ENCODE measurements at regions not wholly inside any gene's neighbourhood (a gene's known extent, or its start where the extent isn't known, plus 50 kb on each side); places are given as distances from the start of the nearest gene placed in this dataset.
"Not testable (repeated sequence)": the region's sequence is repeated elsewhere in the genome, so short reads cannot be mapped to it uniquely, and the experiment has no call there.

DNA sequence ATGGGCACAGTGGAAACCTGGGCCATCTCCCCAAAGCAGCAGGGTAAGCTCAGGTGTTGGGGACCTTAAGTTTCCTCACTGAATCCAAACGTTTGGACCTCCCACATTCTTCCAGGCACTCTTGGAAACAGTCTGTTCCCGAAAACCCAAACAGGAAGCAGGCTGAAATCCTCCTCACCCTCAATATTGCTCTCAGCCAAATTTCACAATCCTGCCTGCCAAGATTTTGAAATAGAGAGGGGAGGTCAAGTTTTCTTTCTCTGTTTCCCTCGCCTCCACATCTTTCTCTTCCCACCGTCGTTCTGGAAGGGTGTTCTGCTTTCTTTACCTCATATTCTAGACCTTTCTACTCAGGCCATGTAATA is 392.0 kb upstream of the SASH1 start:
- Histone ChIP-seq H3K4me1 (peaks cover 0 to 23% (median 16%) of the 10 kb centered on the region in 3 donors), H3K9me3 (no peaks in the 10 kb centered on the region), H3K27ac (peak overlapping the region in 2 of 4 donors; percentile 3 to 50), H3K36me3 (no peaks in the 10 kb centered on the region), H3K4me3 (no peak overlapping the region), H3K27me3 (no peaks in the 10 kb centered on the region)
- intact Hi-C loops (cut with DNase I), result no loop called here
- TF ChIP-seq POLR2A (IDR thresholded peaks at IDR 0.05), result no peak
- TF ChIP-seq, protein P1, sequence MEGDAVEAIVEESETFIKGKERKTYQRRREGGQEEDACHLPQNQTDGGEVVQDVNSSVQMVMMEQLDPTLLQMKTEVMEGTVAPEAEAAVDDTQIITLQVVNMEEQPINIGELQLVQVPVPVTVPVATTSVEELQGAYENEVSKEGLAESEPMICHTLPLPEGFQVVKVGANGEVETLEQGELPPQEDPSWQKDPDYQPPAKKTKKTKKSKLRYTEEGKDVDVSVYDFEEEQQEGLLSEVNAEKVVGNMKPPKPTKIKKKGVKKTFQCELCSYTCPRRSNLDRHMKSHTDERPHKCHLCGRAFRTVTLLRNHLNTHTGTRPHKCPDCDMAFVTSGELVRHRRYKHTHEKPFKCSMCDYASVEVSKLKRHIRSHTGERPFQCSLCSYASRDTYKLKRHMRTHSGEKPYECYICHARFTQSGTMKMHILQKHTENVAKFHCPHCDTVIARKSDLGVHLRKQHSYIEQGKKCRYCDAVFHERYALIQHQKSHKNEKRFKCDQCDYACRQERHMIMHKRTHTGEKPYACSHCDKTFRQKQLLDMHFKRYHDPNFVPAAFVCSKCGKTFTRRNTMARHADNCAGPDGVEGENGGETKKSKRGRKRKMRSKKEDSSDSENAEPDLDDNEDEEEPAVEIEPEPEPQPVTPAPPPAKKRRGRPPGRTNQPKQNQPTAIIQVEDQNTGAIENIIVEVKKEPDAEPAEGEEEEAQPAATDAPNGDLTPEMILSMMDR (IDR thresholded peaks at IDR 0.05), result no peak
- no peak for DNase-seq
- WGBS, 2 donors, result 22 to 26% methylated on average over 5 of the region's 5 CpGs

DNA sequence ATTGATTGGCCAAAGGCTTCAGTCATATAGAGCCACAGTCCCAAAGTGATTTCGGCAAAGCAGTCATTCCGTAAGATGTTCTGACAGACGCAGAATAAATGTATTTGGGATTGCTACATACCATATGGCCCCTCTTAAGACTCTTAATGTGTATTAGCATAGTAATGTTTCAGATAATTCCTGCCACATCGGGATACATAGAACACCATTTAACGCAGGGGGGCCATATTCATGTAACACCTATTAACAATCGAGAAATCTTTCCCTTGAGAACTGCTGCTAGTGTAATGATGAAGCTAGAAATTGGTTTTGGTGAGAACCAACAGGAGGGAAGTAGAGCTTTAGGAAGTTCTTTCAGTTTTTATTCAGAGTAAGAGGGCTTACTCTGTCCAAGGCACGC is 390.9 kb upstream of the SASH1 start:
- TF ChIP-seq, protein P1 (IDR thresholded peaks at IDR 0.05), result no peak
- no peak for TF ChIP-seq POLR2A (IDR thresholded peaks at IDR 0.05)
- no peaks in the 10 kb centered on the region for H3K27me3 ChIP-seq
- H3K4me3 ChIP-seq, result no peak overlapping the region
- H3K27ac ChIP-seq, result no peak overlapping the region
- intact Hi-C loops (cut with DNase I), result no loop called here
- DNase-seq, result no peak
- no peaks in the 10 kb centered on the region for H3K9me3 ChIP-seq
- WGBS, 2 donors, result 95 to 96% methylated on average over 7 of the region's 7 CpGs
- H3K36me3 ChIP-seq, result no peaks in the 10 kb centered on the region
- peaks cover 0 to 23% (median 16%) of the 10 kb centered on the region in 3 donors for H3K4me1 ChIP-seq

DNA sequence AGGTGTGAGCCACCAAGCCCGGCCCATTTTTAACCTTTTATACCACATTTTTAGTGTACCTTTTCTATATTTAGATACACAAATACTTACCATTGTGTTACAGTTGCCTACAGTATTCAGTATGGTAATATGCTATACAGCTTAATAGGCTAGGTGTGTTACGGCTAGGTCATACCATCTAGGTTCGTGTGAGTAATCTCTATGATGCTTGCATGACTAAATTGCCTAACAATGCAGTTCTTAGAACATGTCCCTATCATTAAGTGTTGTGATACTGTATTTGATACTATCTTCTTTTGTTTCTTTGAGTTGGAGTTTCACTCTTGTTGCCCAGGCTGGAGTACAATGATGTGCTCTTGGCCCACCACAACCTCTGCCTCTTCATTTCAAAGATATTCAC is 387.7 kb upstream of the SASH1 start:
- no peaks in the 10 kb centered on the region for H3K9me3 ChIP-seq
- no peaks in the 10 kb centered on the region for H3K27me3 ChIP-seq
- peaks cover 7 to 19% (median 10%) of the 10 kb centered on the region in 3 donors for H3K4me1 ChIP-seq
- H3K36me3 ChIP-seq, result no peaks in the 10 kb centered on the region
- H3K4me3 ChIP-seq, result no peak overlapping the region
- TF ChIP-seq, protein P1 (IDR thresholded peaks at IDR 0.05), result no peak
- no peak for TF ChIP-seq POLR2A (IDR thresholded peaks at IDR 0.05)
- 68 to 74% methylated on average over 3 of the region's 3 CpGs for WGBS, 2 donors
- no peak overlapping the region for H3K27ac ChIP-seq
- DNase-seq, result no peak
- intact Hi-C loops (cut with DNase I), result no loop called here

DNA sequence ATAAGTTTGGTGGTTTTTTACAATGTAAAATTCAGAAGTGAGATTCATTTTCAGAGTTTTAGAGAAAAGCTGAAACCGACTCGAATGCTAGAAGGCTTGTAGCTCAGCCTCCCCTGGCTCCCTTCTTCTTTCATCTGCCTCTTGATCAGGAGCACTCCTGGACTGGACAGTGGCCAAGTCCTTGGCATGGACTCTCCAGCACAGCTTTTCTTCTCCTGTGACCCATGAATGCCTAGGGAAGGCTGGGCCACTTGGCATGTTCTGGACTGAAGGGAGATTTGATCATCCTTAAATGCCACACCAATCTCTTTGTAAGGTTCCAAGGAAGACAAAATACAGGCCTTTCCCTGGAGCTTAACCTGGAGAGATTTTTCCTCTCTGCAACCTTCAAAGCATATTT is 384.0 kb upstream of the SASH1 start:
- Histone ChIP-seq H3K27me3 (no peaks in the 10 kb centered on the region), H3K4me1 (peaks cover 0 to 14% (median 7%) of the 10 kb centered on the region in 3 donors), H3K36me3 (no peaks in the 10 kb centered on the region), H3K27ac (no peak overlapping the region), H3K9me3 (no peaks in the 10 kb centered on the region), H3K4me3 (no peak overlapping the region)
- 50 to 52% methylated on average over 2 of the region's 2 CpGs for WGBS, 2 donors
- intact Hi-C loops (cut with DNase I), result no loop called here
- TF ChIP-seq POLR2A (IDR thresholded peaks at IDR 0.05), result no peak
- TF ChIP-seq, protein P1 (IDR thresholded peaks at IDR 0.05), result no peak
- DNase-seq, result no peak

DNA sequence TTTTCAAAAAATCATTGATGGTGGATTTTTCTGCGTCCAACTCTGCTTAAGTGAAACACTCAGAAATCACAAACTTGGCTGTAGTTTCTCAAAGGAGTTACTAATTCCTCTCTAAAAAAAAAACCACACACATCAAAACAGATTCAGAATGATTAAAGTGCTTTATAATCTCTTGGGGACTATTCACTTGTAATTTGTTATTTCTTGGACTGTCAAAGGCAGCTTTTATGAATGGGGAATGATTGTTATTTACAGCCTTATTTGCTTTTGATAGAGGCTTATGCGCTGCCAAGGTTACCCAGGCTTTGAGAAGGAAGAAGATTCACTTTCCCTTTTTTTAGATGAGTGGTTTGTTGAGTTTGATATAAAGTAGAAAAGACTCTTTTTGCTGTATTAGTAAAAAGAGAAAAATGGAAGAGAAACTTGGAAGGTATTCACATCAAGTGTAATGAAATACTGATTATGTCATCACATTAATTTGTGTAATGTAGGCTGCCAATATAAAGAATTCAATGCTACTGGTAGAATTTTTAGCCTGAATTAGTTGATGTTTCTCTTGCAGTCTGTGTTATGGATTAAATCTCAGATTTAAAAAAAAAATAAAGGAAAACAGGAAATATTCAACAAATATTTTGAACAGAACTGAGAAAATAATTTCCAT is 381.0 kb upstream of the SASH1 start:
- H3K9me3 ChIP-seq, result no peaks in the 10 kb centered on the region
- no peak overlapping the region for H3K4me3 ChIP-seq
- peaks cover 0 to 14% (median 7%) of the 10 kb centered on the region in 3 donors for H3K4me1 ChIP-seq
- H3K27ac ChIP-seq, result no peak overlapping the region
- 22 to 29% methylated on average over 2 of the region's 2 CpGs for WGBS, 2 donors
- no peaks in the 10 kb centered on the region for H3K27me3 ChIP-seq
- intact Hi-C loops (cut with DNase I), result no loop called here
- no peaks in the 10 kb centered on the region for H3K36me3 ChIP-seq
- no peak for TF ChIP-seq POLR2A (IDR thresholded peaks at IDR 0.05)
- TF ChIP-seq, protein P1 (IDR thresholded peaks at IDR 0.05), result no peak
- no peak for DNase-seq

DNA sequence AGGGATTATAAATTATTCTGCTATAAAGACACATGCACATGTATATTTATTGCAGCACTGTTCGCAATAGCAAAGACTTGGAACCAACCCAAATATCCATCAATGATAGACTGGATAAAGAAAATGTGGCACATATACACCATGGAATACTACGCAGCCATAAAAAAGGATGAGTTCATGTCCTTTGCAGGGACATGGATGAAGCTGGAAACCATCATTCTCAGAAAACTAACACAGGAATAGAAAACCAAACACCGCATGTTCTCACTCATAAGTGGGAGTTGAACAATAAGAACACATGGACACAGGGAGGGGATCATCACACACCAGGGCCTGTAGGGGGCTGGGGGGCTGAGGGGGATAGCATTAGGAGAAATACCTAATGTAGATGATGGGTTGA is 377.2 kb upstream of the SASH1 start:
- WGBS, 2 donors, result 89 to 90% methylated on average over 3 of the region's 3 CpGs
- H3K36me3 ChIP-seq; H3K27ac ChIP-seq; H3K4me3 ChIP-seq; DNase-seq; intact Hi-C loops (cut with DNase I); H3K4me1 ChIP-seq; H3K9me3 ChIP-seq; H3K27me3 ChIP-seq: not testable (repeated sequence)

Data from esophagus squamous epithelium (tissue), 5 donors.